ENCODE measurements at regions not wholly inside any gene's neighbourhood (a gene's known extent, or its start where the extent isn't known, plus 50 kb on each side); places are given as distances from the start of the nearest gene placed in this dataset.

DNA sequence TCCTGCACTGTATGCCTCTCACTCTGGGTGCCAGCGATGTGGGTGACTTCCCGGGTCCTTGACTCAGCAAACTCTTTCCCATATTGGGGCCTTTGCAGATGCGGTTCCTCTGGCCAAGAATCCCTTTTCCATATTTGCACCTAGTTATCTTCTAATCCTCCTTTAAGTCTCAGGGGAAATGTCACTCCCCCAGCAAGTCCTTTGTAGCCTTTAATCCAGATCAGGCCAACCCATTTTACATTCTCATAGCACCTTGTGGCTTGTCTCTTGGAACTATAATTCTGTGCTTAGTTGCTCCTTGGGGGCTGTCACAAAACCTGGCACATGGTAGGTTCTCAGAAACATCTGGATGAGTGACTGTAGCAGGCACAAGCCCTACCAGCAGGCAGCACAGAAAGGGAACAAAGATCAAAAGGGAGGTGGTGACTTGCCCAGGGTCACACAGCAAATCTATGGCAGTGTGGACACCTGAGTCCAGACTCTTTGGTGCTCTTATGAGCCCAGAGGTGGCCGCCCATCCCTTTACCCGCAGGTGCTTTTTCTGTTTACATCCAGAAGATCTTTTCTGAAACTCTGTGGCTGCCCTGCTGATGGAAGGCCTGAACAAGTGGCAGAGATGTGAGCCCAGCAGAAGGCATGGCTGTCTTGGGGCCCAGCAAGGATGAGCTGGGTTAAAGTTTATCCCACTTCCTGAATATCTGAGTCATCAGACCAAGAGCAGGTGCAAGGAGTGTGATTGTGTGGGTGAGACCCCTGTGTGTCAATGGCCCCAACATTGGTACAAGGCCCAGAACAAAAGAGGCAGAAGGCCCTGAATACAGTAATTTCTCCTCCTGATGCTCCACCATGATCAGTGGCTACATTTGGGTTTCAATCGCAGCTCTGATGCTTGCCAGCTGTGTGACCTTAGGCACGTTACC is 78.6 kb upstream of the GRK3 start (continued):
- TF ChIP-seq, protein P1, sequence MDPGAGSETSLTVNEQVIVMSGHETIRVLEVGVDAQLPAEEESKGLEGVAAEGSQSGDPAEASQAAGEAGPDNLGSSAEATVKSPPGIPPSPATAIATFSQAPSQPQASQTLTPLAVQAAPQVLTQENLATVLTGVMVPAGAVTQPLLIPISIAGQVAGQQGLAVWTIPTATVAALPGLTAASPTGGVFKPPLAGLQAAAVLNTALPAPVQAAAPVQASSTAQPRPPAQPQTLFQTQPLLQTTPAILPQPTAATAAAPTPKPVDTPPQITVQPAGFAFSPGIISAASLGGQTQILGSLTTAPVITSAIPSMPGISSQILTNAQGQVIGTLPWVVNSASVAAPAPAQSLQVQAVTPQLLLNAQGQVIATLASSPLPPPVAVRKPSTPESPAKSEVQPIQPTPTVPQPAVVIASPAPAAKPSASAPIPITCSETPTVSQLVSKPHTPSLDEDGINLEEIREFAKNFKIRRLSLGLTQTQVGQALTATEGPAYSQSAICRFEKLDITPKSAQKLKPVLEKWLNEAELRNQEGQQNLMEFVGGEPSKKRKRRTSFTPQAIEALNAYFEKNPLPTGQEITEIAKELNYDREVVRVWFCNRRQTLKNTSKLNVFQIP (CRISPR knock-in tag; IDR thresholded peaks at IDR 0.05; ENCODE audit: borderline replicate concordance, low read depth), result no peak

DNA sequence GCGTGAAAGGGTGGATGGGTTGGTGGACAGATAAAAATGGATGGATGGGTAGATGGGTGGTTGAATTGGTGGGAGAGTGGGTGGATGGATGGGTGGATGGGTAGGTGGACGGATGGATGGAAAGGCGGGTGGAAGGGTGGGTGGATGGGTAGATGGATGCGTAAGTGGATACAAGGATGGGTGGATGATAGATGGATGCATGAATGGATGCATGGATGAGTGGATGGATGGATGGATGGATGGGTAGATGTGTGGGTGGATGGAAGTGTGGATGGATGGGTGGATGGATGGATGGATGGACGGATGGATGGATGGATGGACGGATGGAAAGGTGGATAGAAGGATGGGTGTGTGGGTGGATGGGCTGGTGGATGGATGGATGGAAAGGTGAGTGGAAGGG is 77.0 kb upstream of the GRK3 start:
- TF ChIP-seq ZFP3 (CRISPR knock-in tag; IDR thresholded peaks at IDR 0.05) (no peak), ZNF8 (CRISPR knock-in tag; IDR thresholded peaks at IDR 0.05) (no peak), ZC3H10 (CRISPR knock-in tag; IDR thresholded peaks at IDR 0.05) (no peak), PPARA (CRISPR knock-in tag; IDR thresholded peaks at IDR 0.05; ENCODE audit: borderline replicate concordance) (no peak), TCF4 (CRISPR knock-in tag; IDR thresholded peaks at IDR 0.05; ENCODE audit: borderline replicate concordance) (no peak), ARNTL (CRISPR knock-in tag; IDR thresholded peaks at IDR 0.05; ENCODE audit: borderline replicate concordance, low read depth) (no peak), ESRRG (CRISPR knock-in tag; IDR thresholded peaks at IDR 0.05) (no peak), RARB (CRISPR knock-in tag; IDR thresholded peaks at IDR 0.05) (no peak), SNAI2 (CRISPR knock-in tag; IDR thresholded peaks at IDR 0.05) (no peak), TOX (CRISPR knock-in tag; IDR thresholded peaks at IDR 0.05; ENCODE audit: borderline replicate concordance) (no peak), ZNF565 (CRISPR knock-in tag; conservative IDR thresholded peaks at IDR 0.05; ENCODE audit: low read depth) (no peak), CSDC2 (CRISPR knock-in tag; IDR thresholded peaks at IDR 0.05) (no peak)
- TF ChIP-seq, protein P1 (CRISPR knock-in tag; IDR thresholded peaks at IDR 0.05; ENCODE audit: borderline replicate concordance, low read depth), result no peak
- TF ChIP-seq, protein P2, sequence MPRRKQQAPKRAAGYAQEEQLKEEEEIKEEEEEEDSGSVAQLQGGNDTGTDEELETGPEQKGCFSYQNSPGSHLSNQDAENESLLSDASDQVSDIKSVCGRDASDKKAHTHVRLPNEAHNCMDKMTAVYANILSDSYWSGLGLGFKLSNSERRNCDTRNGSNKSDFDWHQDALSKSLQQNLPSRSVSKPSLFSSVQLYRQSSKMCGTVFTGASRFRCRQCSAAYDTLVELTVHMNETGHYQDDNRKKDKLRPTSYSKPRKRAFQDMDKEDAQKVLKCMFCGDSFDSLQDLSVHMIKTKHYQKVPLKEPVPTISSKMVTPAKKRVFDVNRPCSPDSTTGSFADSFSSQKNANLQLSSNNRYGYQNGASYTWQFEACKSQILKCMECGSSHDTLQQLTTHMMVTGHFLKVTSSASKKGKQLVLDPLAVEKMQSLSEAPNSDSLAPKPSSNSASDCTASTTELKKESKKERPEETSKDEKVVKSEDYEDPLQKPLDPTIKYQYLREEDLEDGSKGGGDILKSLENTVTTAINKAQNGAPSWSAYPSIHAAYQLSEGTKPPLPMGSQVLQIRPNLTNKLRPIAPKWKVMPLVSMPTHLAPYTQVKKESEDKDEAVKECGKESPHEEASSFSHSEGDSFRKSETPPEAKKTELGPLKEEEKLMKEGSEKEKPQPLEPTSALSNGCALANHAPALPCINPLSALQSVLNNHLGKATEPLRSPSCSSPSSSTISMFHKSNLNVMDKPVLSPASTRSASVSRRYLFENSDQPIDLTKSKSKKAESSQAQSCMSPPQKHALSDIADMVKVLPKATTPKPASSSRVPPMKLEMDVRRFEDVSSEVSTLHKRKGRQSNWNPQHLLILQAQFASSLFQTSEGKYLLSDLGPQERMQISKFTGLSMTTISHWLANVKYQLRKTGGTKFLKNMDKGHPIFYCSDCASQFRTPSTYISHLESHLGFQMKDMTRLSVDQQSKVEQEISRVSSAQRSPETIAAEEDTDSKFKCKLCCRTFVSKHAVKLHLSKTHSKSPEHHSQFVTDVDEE (CRISPR knock-in tag; IDR thresholded peaks at IDR 0.05), result no peak
- ATAC-seq, result no peak

DNA sequence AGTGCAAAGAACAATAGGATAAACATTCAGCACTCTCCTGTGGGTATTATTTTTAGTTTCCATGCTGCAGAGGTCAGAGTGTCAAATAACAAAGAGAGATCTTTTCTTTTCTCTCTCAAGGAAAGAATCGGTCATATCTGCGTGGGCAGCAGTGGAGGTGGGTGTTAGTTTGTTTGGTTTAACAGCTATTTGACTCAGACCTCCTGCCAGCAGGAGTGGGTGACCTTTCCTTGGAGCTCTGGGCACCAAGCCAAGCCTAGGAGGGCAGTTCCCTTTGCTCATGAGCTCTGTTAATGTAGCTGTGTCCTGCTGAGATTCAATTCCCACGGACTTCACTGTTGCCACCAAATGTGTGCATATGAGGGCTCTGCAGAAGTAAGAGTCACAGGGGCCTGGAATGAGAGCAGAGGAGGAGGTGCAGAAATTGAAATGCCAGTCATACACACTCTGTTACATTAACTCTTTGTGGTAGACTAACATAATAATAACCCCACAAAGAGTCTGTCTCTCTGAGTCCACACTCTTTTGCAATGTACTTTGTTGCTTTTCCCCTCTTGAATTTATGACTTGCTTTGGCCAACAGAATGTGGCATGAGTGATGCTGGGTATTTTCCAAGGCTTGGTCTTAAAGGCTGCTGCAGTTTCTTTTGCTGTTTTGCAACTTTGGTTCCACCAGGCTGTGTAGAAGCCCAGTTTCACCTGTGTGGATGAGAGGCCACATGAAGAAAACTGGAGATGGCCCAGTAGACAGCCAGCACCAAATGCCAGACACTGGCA is 76.0 kb upstream of the GRK3 start:
- TF ChIP-seq ZFP3 (CRISPR knock-in tag; IDR thresholded peaks at IDR 0.05), result 0 out of 2 replicates have a peak, but pooled peaks have one; percentile 20
- TF ChIP-seq ISL1 (CRISPR knock-in tag; IDR thresholded peaks at IDR 0.05), result no peak
- no peak for ATAC-seq

DNA sequence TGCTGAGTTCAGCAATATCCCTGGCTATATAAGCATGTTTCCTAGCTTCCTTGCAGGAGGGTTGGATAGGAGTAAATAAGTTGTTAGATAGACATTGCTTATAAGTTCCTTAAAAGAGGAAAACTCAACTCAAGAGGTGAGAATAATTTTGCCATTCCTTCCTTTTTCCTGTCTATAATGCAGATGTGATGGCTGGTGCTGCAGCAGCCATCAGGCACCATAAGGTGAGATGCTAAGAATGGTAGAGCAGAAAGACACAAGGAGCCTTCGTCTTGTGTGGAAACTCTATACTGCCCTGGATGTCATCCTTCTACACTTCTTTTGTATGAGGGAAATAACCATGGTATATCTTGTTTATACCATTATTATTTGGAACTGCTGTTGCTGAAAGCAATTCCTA is 74.5 kb upstream of the GRK3 start:
- no peak for ATAC-seq
- TF ChIP-seq ZFP3 (CRISPR knock-in tag; IDR thresholded peaks at IDR 0.05), result no peak
- no peak for TF ChIP-seq ISL1 (CRISPR knock-in tag; IDR thresholded peaks at IDR 0.05)
- no peak for TF ChIP-seq SNAI2 (CRISPR knock-in tag; IDR thresholded peaks at IDR 0.05)
- no peak for TF ChIP-seq OSR1 (CRISPR knock-in tag; IDR thresholded peaks at IDR 0.05)
- TF ChIP-seq PPARA (CRISPR knock-in tag; IDR thresholded peaks at IDR 0.05; ENCODE audit: borderline replicate concordance), result no peak
- TF ChIP-seq ZNF70 (CRISPR knock-in tag; IDR thresholded peaks at IDR 0.05), result no peak
- TF ChIP-seq, protein P2 (CRISPR knock-in tag; IDR thresholded peaks at IDR 0.05), result no peak
- TF ChIP-seq, protein P3, sequence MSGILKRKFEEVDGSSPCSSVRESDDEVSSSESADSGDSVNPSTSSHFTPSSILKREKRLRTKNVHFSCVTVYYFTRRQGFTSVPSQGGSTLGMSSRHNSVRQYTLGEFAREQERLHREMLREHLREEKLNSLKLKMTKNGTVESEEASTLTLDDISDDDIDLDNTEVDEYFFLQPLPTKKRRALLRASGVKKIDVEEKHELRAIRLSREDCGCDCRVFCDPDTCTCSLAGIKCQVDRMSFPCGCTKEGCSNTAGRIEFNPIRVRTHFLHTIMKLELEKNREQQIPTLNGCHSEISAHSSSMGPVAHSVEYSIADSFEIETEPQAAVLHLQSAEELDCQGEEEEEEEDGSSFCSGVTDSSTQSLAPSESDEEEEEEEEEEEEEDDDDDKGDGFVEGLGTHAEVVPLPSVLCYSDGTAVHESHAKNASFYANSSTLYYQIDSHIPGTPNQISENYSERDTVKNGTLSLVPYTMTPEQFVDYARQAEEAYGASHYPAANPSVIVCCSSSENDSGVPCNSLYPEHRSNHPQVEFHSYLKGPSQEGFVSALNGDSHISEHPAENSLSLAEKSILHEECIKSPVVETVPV (CRISPR knock-in tag; IDR thresholded peaks at IDR 0.05), result no peak
- TF ChIP-seq, protein P1 (CRISPR knock-in tag; IDR thresholded peaks at IDR 0.05; ENCODE audit: borderline replicate concordance, low read depth), result no peak
- TF ChIP-seq ESRRG (CRISPR knock-in tag; IDR thresholded peaks at IDR 0.05), result no peak
- TF ChIP-seq BACH2 (CRISPR knock-in tag; IDR thresholded peaks at IDR 0.05; ENCODE audit: borderline replicate concordance), result no peak
- TF ChIP-seq TCF4 (CRISPR knock-in tag; IDR thresholded peaks at IDR 0.05; ENCODE audit: borderline replicate concordance), result no peak
